Activated B cell treated with CpG ODN at 0.5 μM for 24 hours (primary cell): ENCODE measurements at regions not wholly inside any gene's neighbourhood (a gene's known extent, or its start where the extent isn't known, plus 50 kb on each side); places are given as distances from the start of the nearest gene placed in this dataset.

Experiments used
- ATAC-seq: fragments of 200-7000 bp; cut with Tn5 transposase; one replicate; pipeline ENCODE4 v1.10.0; 2021; ENCODE audit warnings: low read depth, mild to moderate bottlenecking, moderate library complexity
- CTCF ChIA-PET: fragments of 350-600 bp; sonication (Branson Sonifier 250); formaldehyde crosslinking; loops from one replicate; lab custom pipeline; 2021; ENCODE audit warnings: antibody characterized with exemption; lab: Charles Lee
- POLR2A ChIA-PET: fragments of 350-600 bp; sonication (Branson Sonifier 250); formaldehyde crosslinking; loops from one replicate; lab custom pipeline; 2021; ENCODE audit warnings: antibody characterized with exemption; lab: Charles Lee
- DNase-seq: peaks from one replicate; pipeline ENCODE4 v3.0.0; 2022
- H3K27ac Mint-ChIP-seq: one replicate; pipeline ENCODE4 v1.8.0; 2020; ENCODE audit warnings: mixed read lengths
- H3K27me3 Mint-ChIP-seq: one replicate; pipeline ENCODE4 v1.8.0; 2021; ENCODE audit warnings: mixed read lengths
- H3K36me3 Mint-ChIP-seq: one replicate; pipeline ENCODE4 v1.8.0; 2021; ENCODE audit warnings: low read depth, mixed read lengths
- H3K4me1 Mint-ChIP-seq: one replicate; pipeline ENCODE4 v1.8.0; 2021; ENCODE audit warnings: mixed read lengths
- H3K4me3 Mint-ChIP-seq: one replicate; pipeline ENCODE4 v1.8.0; 2020; ENCODE audit warnings: mild to moderate bottlenecking, mixed read lengths
- H3K9me3 Mint-ChIP-seq: one replicate; pipeline ENCODE4 v1.8.0; 2020; ENCODE audit warnings: mixed read lengths
- CTCF ChIP-seq: fragments of 200-600 bp; IDR thresholded peaks from one replicate; pipeline ENCODE4 v1.8.0; 2022; ENCODE audit warnings: antibody characterized with exemption, mild to moderate bottlenecking
- intact Hi-C: fragments of 100-400 bp; cut with micrococcal nuclease; formaldehyde crosslinking; loops from one replicate; pipeline ENCODE4 v1.15.1; 2024

GRCh38 chr7:121479466-121479865 is 83.4 kb upstream of the FAM3C start:
- Mint-ChIP-seq H3K4me1 (no peaks in the 10 kb centered on the region), H3K9me3 (no peaks in the 10 kb centered on the region), H3K27ac (no peak overlapping the region), H3K4me3 (no peak overlapping the region), H3K36me3 (no peaks in the 10 kb centered on the region), H3K27me3 (peaks cover 4% of the 10 kb centered on the region)
- intact Hi-C loops: no loop called here
- ChIA-PET POLR2A (no interaction called here), CTCF (interaction anchor here (0.7 kb wide), 1 partner anchor 8 kb away, joined by 3 read pairs; no protein-coding TSS in a partner anchor)
- ATAC-seq (no peak), DNase-seq (no peak)
- TF ChIP-seq CTCF: no peak

DNA sequence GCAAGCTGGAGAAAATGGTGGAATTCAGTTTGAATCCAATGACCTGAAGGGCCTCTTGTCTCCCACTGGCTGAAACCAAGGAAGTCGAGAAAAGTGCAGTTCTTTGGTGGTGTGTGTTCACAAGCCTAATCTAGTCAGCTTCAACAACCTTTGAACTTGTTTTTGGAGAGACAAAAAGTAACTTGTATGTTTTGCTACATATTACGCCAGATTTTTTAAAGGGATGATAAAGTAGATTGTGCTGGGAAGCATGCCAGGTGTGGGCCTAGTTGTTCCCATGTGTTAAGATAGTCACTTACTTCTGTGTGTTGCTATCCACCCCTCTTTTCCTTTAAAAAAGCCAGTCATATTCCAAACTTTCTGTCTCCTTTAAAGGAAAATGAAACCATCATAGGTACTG is 79.7 kb upstream of the FAM3C start:
- intact Hi-C loops: no loop called here
- POLR2A ChIA-PET: no interaction called here
- no peak overlapping the region for H3K27ac Mint-ChIP-seq
- H3K36me3 Mint-ChIP-seq: no peaks in the 10 kb centered on the region
- CTCF ChIA-PET: no interaction called here
- H3K27me3 Mint-ChIP-seq: peaks cover 4% of the 10 kb centered on the region
- TF ChIP-seq CTCF: no peak
- H3K9me3 Mint-ChIP-seq: no peaks in the 10 kb centered on the region
- H3K4me3 Mint-ChIP-seq: no peak overlapping the region
- DNase-seq (no peak), ATAC-seq (no peak)
- H3K4me1 Mint-ChIP-seq: no peaks in the 10 kb centered on the region

- ChIA-PET CTCF (no interaction called here), POLR2A (no interaction called here)
- ATAC-seq (no peak), DNase-seq (no peak)
- TF ChIP-seq CTCF: no peak
- H3K4me3 Mint-ChIP-seq: no peak overlapping the region
- intact Hi-C loops: no loop called here
- no peaks in the 10 kb centered on the region for H3K36me3 Mint-ChIP-seq
- H3K27ac Mint-ChIP-seq: no peak overlapping the region
- H3K9me3 Mint-ChIP-seq: no peaks in the 10 kb centered on the region
- no peaks in the 10 kb centered on the region for H3K4me1 Mint-ChIP-seq
- H3K27me3 Mint-ChIP-seq: peaks cover 3% of the 10 kb centered on the region
Observed at GRCh38 chr7:121474301-121474673, 78.2 kb upstream of the FAM3C start.

DNA sequence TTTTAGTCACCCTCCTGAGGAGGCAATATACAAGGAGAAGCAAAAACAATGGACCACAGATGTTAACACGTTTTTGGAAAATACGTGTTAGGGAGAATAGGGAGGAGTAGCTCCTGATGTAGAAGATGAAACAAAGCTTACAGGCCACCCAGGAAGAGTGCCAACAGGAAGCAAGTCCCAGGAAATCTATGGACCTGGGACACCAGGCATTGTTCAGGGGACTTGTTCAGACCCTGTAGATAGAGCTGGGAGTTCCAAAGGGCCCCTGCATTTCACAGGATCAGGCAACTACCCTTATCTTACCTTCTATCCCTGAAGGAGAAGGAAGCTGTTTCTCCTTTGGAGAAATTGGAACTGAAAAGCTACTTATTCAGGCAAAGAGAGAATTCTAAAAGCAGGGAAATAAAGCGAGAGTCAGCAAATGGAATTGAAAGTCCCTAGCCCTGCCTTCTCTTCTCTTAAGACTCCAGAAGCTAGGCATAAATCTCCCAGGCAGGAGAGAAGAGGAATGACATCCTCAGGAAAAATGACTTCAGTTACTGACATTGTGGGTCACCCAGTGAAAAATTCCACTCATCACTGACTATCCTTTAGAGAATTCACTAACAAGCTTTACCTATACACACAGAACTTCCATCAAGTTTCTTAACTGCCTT is 77.7 kb upstream of the FAM3C start:
- no peak for ATAC-seq
- CTCF ChIA-PET: no interaction called here
- Mint-ChIP-seq H3K36me3 (no peaks in the 10 kb centered on the region), H3K9me3 (no peaks in the 10 kb centered on the region), H3K27me3 (peaks cover 3% of the 10 kb centered on the region), H3K27ac (no peak overlapping the region), H3K4me3 (no peak overlapping the region), H3K4me1 (no peaks in the 10 kb centered on the region)
- DNase-seq: no peak
- TF ChIP-seq CTCF: no peak
- intact Hi-C loops: no loop called here
- POLR2A ChIA-PET: no interaction called here

- H3K27ac Mint-ChIP-seq: no peak overlapping the region
- H3K4me1 Mint-ChIP-seq: no peaks in the 10 kb centered on the region
- no peaks in the 10 kb centered on the region for H3K9me3 Mint-ChIP-seq
- intact Hi-C loops: no loop called here
- TF ChIP-seq CTCF: no peak
- CTCF ChIA-PET: no interaction called here
- POLR2A ChIA-PET: no interaction called here
- H3K27me3 Mint-ChIP-seq: peaks cover 9% of the 10 kb centered on the region
- ATAC-seq: no peak
- DNase-seq: no peak
- no peak overlapping the region for H3K4me3 Mint-ChIP-seq
- no peaks in the 10 kb centered on the region for H3K36me3 Mint-ChIP-seq
Observed at GRCh38 chr7:121466455-121466854, 70.3 kb upstream of the FAM3C start.
